H1 (cell line): ENCODE measurements at regions not wholly inside any gene's neighbourhood (a gene's known extent, or its start where the extent isn't known, plus 50 kb on each side); places are given as distances from the start of the nearest gene placed in this dataset.

Source experiments
- TF ChIP-seq, protein P1 (sequence below): IDR thresholded peaks from 2 replicates; pipeline ENCODE4 v1.6.1; 2012; ENCODE audit warnings: low read length, inconsistent platforms

DNA sequence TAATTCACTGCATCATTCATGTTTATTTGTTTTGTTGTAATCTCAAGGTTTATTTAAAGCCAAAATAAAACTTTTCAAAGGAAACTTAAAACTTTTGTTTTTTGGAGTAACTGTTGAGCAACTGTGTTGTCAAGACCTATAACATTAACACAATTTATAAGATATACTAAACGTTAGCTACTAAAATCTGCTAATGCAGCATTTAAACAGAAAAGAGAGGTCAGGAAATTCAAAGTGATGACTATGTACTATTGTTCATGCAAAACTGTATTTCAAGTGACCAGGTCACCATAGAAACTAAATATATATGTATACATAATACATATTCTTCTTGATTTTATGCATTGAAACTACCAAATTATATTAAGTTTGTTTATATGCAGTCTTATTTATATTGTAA is 1740.9 kb downstream of the EFNA5 start (continued):
- TF ChIP-seq, protein P1, sequence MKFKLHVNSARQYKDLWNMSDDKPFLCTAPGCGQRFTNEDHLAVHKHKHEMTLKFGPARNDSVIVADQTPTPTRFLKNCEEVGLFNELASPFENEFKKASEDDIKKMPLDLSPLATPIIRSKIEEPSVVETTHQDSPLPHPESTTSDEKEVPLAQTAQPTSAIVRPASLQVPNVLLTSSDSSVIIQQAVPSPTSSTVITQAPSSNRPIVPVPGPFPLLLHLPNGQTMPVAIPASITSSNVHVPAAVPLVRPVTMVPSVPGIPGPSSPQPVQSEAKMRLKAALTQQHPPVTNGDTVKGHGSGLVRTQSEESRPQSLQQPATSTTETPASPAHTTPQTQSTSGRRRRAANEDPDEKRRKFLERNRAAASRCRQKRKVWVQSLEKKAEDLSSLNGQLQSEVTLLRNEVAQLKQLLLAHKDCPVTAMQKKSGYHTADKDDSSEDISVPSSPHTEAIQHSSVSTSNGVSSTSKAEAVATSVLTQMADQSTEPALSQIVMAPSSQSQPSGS = no peak
- TF ChIP-seq, all 59 proteins: peak for 0
